ENCODE measurements at regions not wholly inside any gene's neighbourhood (a gene's known extent, or its start where the extent isn't known, plus 50 kb on each side); places are given as distances from the start of the nearest gene placed in this dataset.
"Not testable (repeated sequence)": the region's sequence is repeated elsewhere in the genome, so short reads cannot be mapped to it uniquely, and the experiment has no call there.

GRCh38 chr4:18106620-18107019 lies 85.1 kb upstream of the LCORL start:
- H3K27ac Mint-ChIP-seq (ENCODE audit: unreplicated experiment) = no peak overlapping the region
- no peak for TF ChIP-seq CTCF (IDR thresholded peaks at IDR 0.05; ENCODE audit: partially characterized antibody, unreplicated experiment)

GRCh38 chr4:18105030-18106011 lies 83.8 kb upstream of the LCORL start:
- Mint-ChIP-seq H3K27me3 (ENCODE audit: unreplicated experiment) (no peaks in the 10 kb centered on the region), H3K27ac (ENCODE audit: unreplicated experiment) (no peak overlapping the region), H3K9me3 (ENCODE audit: unreplicated experiment) (peaks cover 2% of the 10 kb centered on the region), H3K36me3 (ENCODE audit: unreplicated experiment) (no peaks in the 10 kb centered on the region), H3K4me3 (ENCODE audit: unreplicated experiment) (no peak overlapping the region), H3K4me1 (ENCODE audit: low read depth, unreplicated experiment) (no peaks in the 10 kb centered on the region)
- no peak for DNase-seq
- no peak for TF ChIP-seq CTCF (IDR thresholded peaks at IDR 0.05; ENCODE audit: partially characterized antibody, unreplicated experiment)

More at GRCh38 chr4:18106620-18107019, 85.1 kb upstream of the LCORL start:
- H3K36me3 Mint-ChIP-seq (ENCODE audit: unreplicated experiment) = no peaks in the 10 kb centered on the region
- no peaks in the 10 kb centered on the region for H3K27me3 Mint-ChIP-seq (ENCODE audit: unreplicated experiment)
- DNase-seq = no peak
- H3K4me1 Mint-ChIP-seq (ENCODE audit: low read depth, unreplicated experiment) = no peaks in the 10 kb centered on the region
- H3K4me3 Mint-ChIP-seq (ENCODE audit: unreplicated experiment) = no peak overlapping the region
- H3K9me3 Mint-ChIP-seq (ENCODE audit: unreplicated experiment) = peaks cover 2% of the 10 kb centered on the region

- Mint-ChIP-seq H3K4me3 (ENCODE audit: unreplicated experiment) (no peak overlapping the region), H3K27ac (ENCODE audit: unreplicated experiment) (no peak overlapping the region), H3K9me3 (ENCODE audit: unreplicated experiment) (peaks cover 2% of the 10 kb centered on the region), H3K36me3 (ENCODE audit: unreplicated experiment) (no peaks in the 10 kb centered on the region), H3K4me1 (ENCODE audit: low read depth, unreplicated experiment) (no peaks in the 10 kb centered on the region), H3K27me3 (ENCODE audit: unreplicated experiment) (no peaks in the 10 kb centered on the region)
- no peak for TF ChIP-seq CTCF (IDR thresholded peaks at IDR 0.05; ENCODE audit: partially characterized antibody, unreplicated experiment)
- DNase-seq = no peak
Observed at GRCh38 chr4:18103876-18104605, 82.5 kb upstream of the LCORL start.

DNA sequence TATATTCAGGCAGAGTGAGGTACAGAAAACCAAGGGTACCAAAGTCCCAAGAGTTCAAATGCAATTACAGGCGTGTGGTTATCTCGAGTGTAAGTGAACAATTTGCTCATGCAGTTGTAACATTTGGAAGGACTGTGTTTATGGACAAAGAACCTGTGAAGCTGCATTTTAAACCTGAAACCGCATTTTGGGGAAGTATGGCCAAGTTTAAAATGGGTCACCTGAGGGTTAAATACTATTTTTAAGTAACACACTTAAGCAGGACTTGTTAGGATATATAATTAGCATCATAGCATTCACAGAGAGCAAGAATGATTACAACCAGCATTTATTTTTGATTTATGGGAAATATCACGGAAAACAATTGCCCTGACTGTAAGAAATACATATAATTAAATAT lies 79.1 kb upstream of the LCORL start:
- Mint-ChIP-seq H3K27me3 (ENCODE audit: unreplicated experiment) (no peaks in the 10 kb centered on the region), H3K9me3 (ENCODE audit: unreplicated experiment) (peaks cover 2% of the 10 kb centered on the region), H3K4me1 (ENCODE audit: low read depth, unreplicated experiment) (no peaks in the 10 kb centered on the region), H3K27ac (ENCODE audit: unreplicated experiment) (no peak overlapping the region), H3K36me3 (ENCODE audit: unreplicated experiment) (no peaks in the 10 kb centered on the region), H3K4me3 (ENCODE audit: unreplicated experiment) (no peak overlapping the region)
- no peak for TF ChIP-seq CTCF (IDR thresholded peaks at IDR 0.05; ENCODE audit: partially characterized antibody, unreplicated experiment)
- no peak for DNase-seq

DNA sequence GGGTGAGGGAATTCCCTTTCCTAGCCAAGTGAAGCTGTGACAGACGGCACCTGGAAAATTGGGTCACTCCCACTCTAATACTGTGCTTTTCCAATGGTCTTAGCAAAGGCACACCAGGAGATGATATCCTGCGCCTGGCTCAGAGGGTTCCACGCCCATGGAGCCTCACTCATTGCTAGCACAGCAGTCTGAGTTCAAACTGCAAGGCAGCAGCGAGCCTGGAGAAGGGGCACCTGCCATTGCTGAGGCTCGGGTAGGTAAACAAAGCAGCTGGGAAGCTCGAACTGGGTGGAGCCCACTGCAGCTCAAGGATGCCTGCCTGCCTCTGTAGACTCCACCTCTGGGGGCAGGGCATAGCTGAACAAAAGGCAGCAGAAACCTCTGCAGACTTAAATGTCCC lies 68.9 kb upstream of the LCORL start:
- not testable (repeated sequence) for H3K9me3 Mint-ChIP-seq (ENCODE audit: unreplicated experiment); H3K27ac Mint-ChIP-seq (ENCODE audit: unreplicated experiment); H3K4me1 Mint-ChIP-seq (ENCODE audit: low read depth, unreplicated experiment); H3K4me3 Mint-ChIP-seq (ENCODE audit: unreplicated experiment); H3K27me3 Mint-ChIP-seq (ENCODE audit: unreplicated experiment); DNase-seq; H3K36me3 Mint-ChIP-seq (ENCODE audit: unreplicated experiment)

All from glutamatergic neuron (in vitro differentiated cells).